ENCODE measurements at regions not wholly inside any gene's neighbourhood (a gene's known extent, or its start where the extent isn't known, plus 50 kb on each side); places are given as distances from the start of the nearest gene placed in this dataset.

GRCh38 chr3:89806166-89806565, 698.7 kb downstream of the EPHA3 start:
- no peak for DNase-seq (ENCODE audit: low read depth, low spot score)
- no peak overlapping the region for H3K4me3 ChIP-seq (ENCODE audit: low read depth, low read length)
- in situ Hi-C loops (cut with HindIII; ENCODE audit: low sequenced_read_pairs) = no loop called here
- TF ChIP-seq CTCF (IDR thresholded peaks at IDR 0.05; ENCODE audit: low read depth, low read length) = no peak

- TF ChIP-seq CTCF (IDR thresholded peaks at IDR 0.05; ENCODE audit: low read depth, low read length) = no peak
Observed at GRCh38 chr3:89808680-89809197, 701.3 kb downstream of the EPHA3 start.

GRCh38 chr3:89813500-89813899, 706.1 kb downstream of the EPHA3 start:
- H3K4me3 ChIP-seq (ENCODE audit: low read depth, low read length) = no peak overlapping the region
- no peak for TF ChIP-seq CTCF (IDR thresholded peaks at IDR 0.05; ENCODE audit: low read depth, low read length)
- in situ Hi-C loops (cut with HindIII; ENCODE audit: low sequenced_read_pairs) = no loop called here
- no peak for DNase-seq (ENCODE audit: low read depth, low spot score)

More at GRCh38 chr3:89808680-89809197, 701.3 kb downstream of the EPHA3 start:
- no peak for DNase-seq (ENCODE audit: low read depth, low spot score)
- no peak overlapping the region for H3K4me3 ChIP-seq (ENCODE audit: low read depth, low read length)
- in situ Hi-C loops (cut with HindIII; ENCODE audit: low sequenced_read_pairs) = no loop called here

- no peak for DNase-seq (ENCODE audit: low read depth, low spot score)
- no peak for TF ChIP-seq CTCF (IDR thresholded peaks at IDR 0.05; ENCODE audit: low read depth, low read length)
- in situ Hi-C loops (cut with HindIII; ENCODE audit: low sequenced_read_pairs) = no loop called here
- H3K4me3 ChIP-seq (ENCODE audit: low read depth, low read length) = no peak overlapping the region
Observed at GRCh38 chr3:89841041-89841440, 733.6 kb downstream of the EPHA3 start.

GRCh38 chr3:89845053-89845452, 737.6 kb downstream of the EPHA3 start:
- no peak overlapping the region for H3K4me3 ChIP-seq (ENCODE audit: low read depth, low read length)
- DNase-seq (ENCODE audit: low read depth, low spot score) = no peak
- no peak for TF ChIP-seq CTCF (IDR thresholded peaks at IDR 0.05; ENCODE audit: low read depth, low read length)
- in situ Hi-C loops (cut with HindIII; ENCODE audit: low sequenced_read_pairs) = no loop called here

- no peak for DNase-seq (ENCODE audit: low read depth, low spot score)
- in situ Hi-C loops (cut with HindIII; ENCODE audit: low sequenced_read_pairs) = no loop called here
- no peak overlapping the region for H3K4me3 ChIP-seq (ENCODE audit: low read depth, low read length)
- TF ChIP-seq CTCF (IDR thresholded peaks at IDR 0.05; ENCODE audit: low read depth, low read length) = no peak
Observed at GRCh38 chr3:89847955-89848354, 740.5 kb downstream of the EPHA3 start.

Measured in astrocyte of the spinal cord (primary cell).